HepG2 (cell line): ENCODE measurements at regions not wholly inside any gene's neighbourhood (a gene's known extent, or its start where the extent isn't known, plus 50 kb on each side); places are given as distances from the start of the nearest gene placed in this dataset.

Experiments
- ATAC-seq: fragments of 200-7000 bp; cut with Tn5 transposase; 3 replicates; pipeline ENCODE4 v1.9.1; 2020; ENCODE audit warnings: mild to moderate bottlenecking, moderate library complexity
- BruUV-seq: library from RNA; stranded (reverse); fragments of 400-500 nt; replicated peaks from 2 replicates; lab custom pipeline; 2021; lab: Mats Ljungman, UMichigan
- CTCF ChIA-PET: fragments of 300-600 bp; formaldehyde crosslinking; extraction: SDS; loops from one replicate; lab custom pipeline; 2021; ENCODE audit warnings: low total read pairs, inconsistent platforms, low intra/inter-chr PET ratio; lab: Yijun Ruan, JAX
- POLR2A ChIA-PET: fragments of 350-600 bp; sonication (Branson Sonifier 250); formaldehyde crosslinking; loops from one replicate; lab custom pipeline; 2020; ENCODE audit warnings: antibody characterized with exemption, inconsistent platforms; lab: Yijun Ruan, JAX
- DNase-seq: peaks from one replicate; pipeline ENCODE4 v3.0.0-alpha.2; 2015; ENCODE audit warnings: low spot score
- FAIRE-seq: peaks from 3 replicates; lab custom pipeline; 2011; peaks lifted over from hg19 to GRCh38; lab: Jason Lieb, UNC
- H2AFZ ChIP-seq: one replicate; pipeline ENCODE4 v1.6.1; 2011; ENCODE audit warnings: low read length, inconsistent platforms
- H3K27ac ChIP-seq: fragments of 300-600 bp; 3 replicates; pipeline ENCODE4 v1.8.0; 2011; ENCODE audit warnings: mixed run types, mild to moderate bottlenecking, mixed read lengths, low read length, inconsistent platforms; ENCODE audit not compliant: insufficient read depth; ENCODE audit errors: extremely low read length
- H3K27me3 ChIP-seq, 2 experiments: fragments of 200-600 bp in 1 of 2; 2 replicates in 1 of 2; 3 replicates in 1 of 2; pipeline versions ENCODE4 v1.6.0 to v1.8.0; 2011; ENCODE audit warnings: low read length in 2 of 2, mild to moderate bottlenecking in 2 of 2, moderate library complexity in 2 of 2, inconsistent platforms in 1 of 2; ENCODE audit not compliant: insufficient read depth in 2 of 2, control insufficient read depth in 1 of 2
- H3K36me3 ChIP-seq, 2 experiments: fragments of 200-600 bp in 1 of 2; replicated peaks in 1 of 2; 2 replicates in 1 of 2; 3 replicates in 1 of 2; pipeline versions ENCODE4 v1.5.1 to v1.8.0; 2011; ENCODE audit warnings: low read length in 2 of 2, inconsistent platforms in 1 of 2; ENCODE audit not compliant: insufficient read depth in 2 of 2, control insufficient read depth in 1 of 2
- H3K4me1 ChIP-seq: 2 replicates; pipeline ENCODE4 v1.5.1; 2012; ENCODE audit warnings: low read length, inconsistent platforms; ENCODE audit not compliant: insufficient read depth
- H3K4me2 ChIP-seq: 2 replicates; pipeline ENCODE4 v1.6.0; 2011; ENCODE audit warnings: low read depth, low read length, inconsistent platforms
- H3K4me3 ChIP-seq, 3 experiments: fragments of 200-600 bp in 1 of 3; sonication (generic), shearing (Covaris generic) in 1 of 3; replicated peaks in 1 of 3; 2 replicates each; pipeline ENCODE4 v1.5.1; 2011 to 2016; ENCODE audit warnings: low read length in 3 of 3, inconsistent platforms in 2 of 3, low read depth in 2 of 3, mild to moderate bottlenecking in 2 of 3, control low read depth in 1 of 3, mixed read lengths in 1 of 3; ENCODE audit not compliant: insufficient read depth in 1 of 3
- H3K79me2 ChIP-seq: one replicate; pipeline ENCODE4 v1.6.1; 2011; ENCODE audit warnings: low read length, inconsistent platforms; ENCODE audit not compliant: insufficient read depth
- H3K9ac ChIP-seq: 2 replicates; pipeline ENCODE4 v1.6.0; 2011; ENCODE audit warnings: mild to moderate bottlenecking, low read depth, low read length, inconsistent platforms; ENCODE audit not compliant: insufficient read depth
- H3K9me3 ChIP-seq: 2 replicates; pipeline ENCODE4 v1.5.1; 2012; ENCODE audit warnings: mild to moderate bottlenecking, low read length
- H4K20me1 ChIP-seq: 2 replicates; pipeline ENCODE4 v1.6.0; 2011; ENCODE audit warnings: inconsistent platforms, mild to moderate bottlenecking, low read length, moderate library complexity; ENCODE audit not compliant: insufficient read depth
- CHD2 ChIP-seq: IDR thresholded peaks from 2 replicates; pipeline ENCODE4 v1.6.1; 2011; ENCODE audit warnings: low read depth, low read length, improper control_type of control experiment
- DNMT3B ChIP-seq: conservative IDR thresholded peaks from 2 replicates; pipeline ENCODE4 v1.6.1; 2016; ENCODE audit warnings: missing biosample characterization, control low read depth
- FLYWCH1 ChIP-seq: sonication (generic); formaldehyde crosslinking; IDR thresholded peaks from 2 replicates; pipeline ENCODE4 v1.8.1; 2023; ENCODE audit warnings: mild to moderate bottlenecking, missing genetic modification reagents
- FOXA3 ChIP-seq: IDR thresholded peaks from 2 replicates; pipeline ENCODE4 v1.6.1; 2016; ENCODE audit warnings: missing genetic modification reagents, missing compliant biosample characterization
- GATAD2A ChIP-seq: IDR thresholded peaks from 2 replicates; pipeline ENCODE4 v1.6.1; 2016
- MAFG ChIP-seq: sonication (generic); formaldehyde crosslinking; IDR thresholded peaks from 2 replicates; pipeline ENCODE4 v1.5.1; 2020; ENCODE audit warnings: mild to moderate bottlenecking, missing genetic modification reagents
- MLLT10 ChIP-seq: sonication (generic); formaldehyde crosslinking; IDR thresholded peaks from 2 replicates; pipeline ENCODE4 v1.4.0; 2020; ENCODE audit warnings: missing genetic modification reagents
- SMAD3 ChIP-seq: sonication (generic); formaldehyde crosslinking; IDR thresholded peaks from 2 replicates; pipeline ENCODE4 v1.4.0; 2020; ENCODE audit warnings: missing genetic modification reagents
- ZNF557 ChIP-seq: sonication (generic); formaldehyde crosslinking; IDR thresholded peaks from 2 replicates; pipeline ENCODE4 v1.4.0; 2020; ENCODE audit warnings: missing genetic modification reagents
- WGBS: methylation state at CpG from one replicate; pipeline ENCODE4 v1.1.6; 2017; ENCODE audit warnings: low lambda C conversion rate; 5-methylcytosine and 5-hydroxymethylcytosine counted together
- in situ Hi-C: cut with HindIII; loops from 2 replicates; pipeline ENCODE4 v1.10.0; 2017; ENCODE audit warnings: low pct_unique_long_range_greater_than_20kb; ENCODE audit not compliant: extremely low pct_ligation_motif_present
- intact Hi-C: fragments of 100-400 bp; cut with micrococcal nuclease; formaldehyde crosslinking; loops from one replicate; pipeline ENCODE4 v1.10.0; 2022; ENCODE audit not compliant: unreplicated experiment
- TF ChIP-seq, protein P1 (sequence below): sonication (generic); formaldehyde crosslinking; IDR thresholded peaks from 2 replicates; pipeline ENCODE4 v1.9.0; 2021; ENCODE audit warnings: mild to moderate bottlenecking, missing genetic modification reagents
- TF ChIP-seq, protein P2 (sequence below): IDR thresholded peaks from 2 replicates; pipeline ENCODE4 v1.6.1; 2012; ENCODE audit warnings: inconsistent platforms
- TF ChIP-seq, protein P3 (sequence below): sonication (generic); formaldehyde crosslinking; IDR thresholded peaks from 2 replicates; pipeline ENCODE4 v1.4.0; 2020; ENCODE audit warnings: missing genetic modification reagents
- TF ChIP-seq, protein P4 (sequence below): sonication (generic); formaldehyde crosslinking; IDR thresholded peaks from 2 replicates; pipeline ENCODE4 v1.5.0; 2020; ENCODE audit warnings: missing genetic modification reagents

DNA sequence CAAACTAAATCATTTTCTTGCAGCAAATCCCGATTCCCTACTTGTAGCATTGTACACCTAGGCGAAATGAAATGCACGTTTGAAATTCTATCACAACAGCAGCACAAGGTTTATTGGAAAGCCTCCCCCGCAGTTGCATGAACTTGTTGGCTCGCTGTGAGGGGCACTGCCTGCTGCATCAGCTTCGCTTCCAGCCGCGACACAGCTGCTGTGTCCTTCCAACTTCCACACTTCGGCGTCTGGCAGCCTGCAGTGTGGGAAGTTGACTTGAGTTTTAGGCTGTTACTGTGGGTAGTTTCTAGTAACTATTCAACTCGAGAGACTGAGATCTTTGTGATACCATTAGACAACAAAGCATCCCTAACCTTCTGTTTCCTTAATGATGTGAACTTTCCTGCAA, 315.8 kb upstream of the TPK1 start:
- H3K4me1 ChIP-seq = no peaks in the 10 kb centered on the region
- DNase-seq (no peak), FAIRE-seq (no peak), ATAC-seq (no peak)
- H2AFZ ChIP-seq = no peak overlapping the region
- intact Hi-C loops (no loop called here), in situ Hi-C loops (no loop called here)
- 0% methylated on average over 5 of the region's 11 CpGs for WGBS
- no peak overlapping the region for H3K9ac ChIP-seq
- POLR2A ChIA-PET = no interaction called here
- no peak overlapping the region for H3K4me2 ChIP-seq
- no peak overlapping the region for H3K27ac ChIP-seq
- BruUV-seq = no TSS peak
- peaks cover 59% of the 10 kb centered on the region for H3K9me3 ChIP-seq
- CTCF ChIA-PET = no interaction called here
- H3K4me3 ChIP-seq = no peak overlapping the region
- TF ChIP-seq, protein P1, sequence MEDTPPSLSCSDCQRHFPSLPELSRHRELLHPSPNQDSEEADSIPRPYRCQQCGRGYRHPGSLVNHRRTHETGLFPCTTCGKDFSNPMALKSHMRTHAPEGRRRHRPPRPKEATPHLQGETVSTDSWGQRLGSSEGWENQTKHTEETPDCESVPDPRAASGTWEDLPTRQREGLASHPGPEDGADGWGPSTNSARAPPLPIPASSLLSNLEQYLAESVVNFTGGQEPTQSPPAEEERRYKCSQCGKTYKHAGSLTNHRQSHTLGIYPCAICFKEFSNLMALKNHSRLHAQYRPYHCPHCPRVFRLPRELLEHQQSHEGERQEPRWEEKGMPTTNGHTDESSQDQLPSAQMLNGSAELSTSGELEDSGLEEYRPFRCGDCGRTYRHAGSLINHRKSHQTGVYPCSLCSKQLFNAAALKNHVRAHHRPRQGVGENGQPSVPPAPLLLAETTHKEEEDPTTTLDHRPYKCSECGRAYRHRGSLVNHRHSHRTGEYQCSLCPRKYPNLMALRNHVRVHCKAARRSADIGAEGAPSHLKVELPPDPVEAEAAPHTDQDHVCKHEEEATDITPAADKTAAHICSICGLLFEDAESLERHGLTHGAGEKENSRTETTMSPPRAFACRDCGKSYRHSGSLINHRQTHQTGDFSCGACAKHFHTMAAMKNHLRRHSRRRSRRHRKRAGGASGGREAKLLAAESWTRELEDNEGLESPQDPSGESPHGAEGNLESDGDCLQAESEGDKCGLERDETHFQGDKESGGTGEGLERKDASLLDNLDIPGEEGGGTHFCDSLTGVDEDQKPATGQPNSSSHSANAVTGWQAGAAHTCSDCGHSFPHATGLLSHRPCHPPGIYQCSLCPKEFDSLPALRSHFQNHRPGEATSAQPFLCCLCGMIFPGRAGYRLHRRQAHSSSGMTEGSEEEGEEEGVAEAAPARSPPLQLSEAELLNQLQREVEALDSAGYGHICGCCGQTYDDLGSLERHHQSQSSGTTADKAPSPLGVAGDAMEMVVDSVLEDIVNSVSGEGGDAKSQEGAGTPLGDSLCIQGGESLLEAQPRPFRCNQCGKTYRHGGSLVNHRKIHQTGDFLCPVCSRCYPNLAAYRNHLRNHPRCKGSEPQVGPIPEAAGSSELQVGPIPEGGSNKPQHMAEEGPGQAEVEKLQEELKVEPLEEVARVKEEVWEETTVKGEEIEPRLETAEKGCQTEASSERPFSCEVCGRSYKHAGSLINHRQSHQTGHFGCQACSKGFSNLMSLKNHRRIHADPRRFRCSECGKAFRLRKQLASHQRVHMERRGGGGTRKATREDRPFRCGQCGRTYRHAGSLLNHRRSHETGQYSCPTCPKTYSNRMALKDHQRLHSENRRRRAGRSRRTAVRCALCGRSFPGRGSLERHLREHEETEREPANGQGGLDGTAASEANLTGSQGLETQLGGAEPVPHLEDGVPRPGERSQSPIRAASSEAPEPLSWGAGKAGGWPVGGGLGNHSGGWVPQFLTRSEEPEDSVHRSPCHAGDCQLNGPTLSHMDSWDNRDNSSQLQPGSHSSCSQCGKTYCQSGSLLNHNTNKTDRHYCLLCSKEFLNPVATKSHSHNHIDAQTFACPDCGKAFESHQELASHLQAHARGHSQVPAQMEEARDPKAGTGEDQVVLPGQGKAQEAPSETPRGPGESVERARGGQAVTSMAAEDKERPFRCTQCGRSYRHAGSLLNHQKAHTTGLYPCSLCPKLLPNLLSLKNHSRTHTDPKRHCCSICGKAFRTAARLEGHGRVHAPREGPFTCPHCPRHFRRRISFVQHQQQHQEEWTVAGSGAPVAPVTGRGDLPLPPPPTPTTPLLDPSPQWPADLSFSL (CRISPR knock-in tag) = no peak
- TF ChIP-seq MAFG (CRISPR knock-in tag) (no peak), MLLT10 (CRISPR knock-in tag) (no peak), GATAD2A (CRISPR knock-in tag) (no peak), SMAD3 (CRISPR knock-in tag) (no peak), ZNF557 (CRISPR knock-in tag) (no peak), CHD2 (no peak), DNMT3B (CRISPR knock-in tag) (no peak), FOXA3 (CRISPR knock-in tag) (no peak), FLYWCH1 (CRISPR knock-in tag) (no peak)
- TF ChIP-seq, protein P2, sequence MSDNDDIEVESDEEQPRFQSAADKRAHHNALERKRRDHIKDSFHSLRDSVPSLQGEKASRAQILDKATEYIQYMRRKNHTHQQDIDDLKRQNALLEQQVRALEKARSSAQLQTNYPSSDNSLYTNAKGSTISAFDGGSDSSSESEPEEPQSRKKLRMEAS = no peak
- TF ChIP-seq, protein P3, sequence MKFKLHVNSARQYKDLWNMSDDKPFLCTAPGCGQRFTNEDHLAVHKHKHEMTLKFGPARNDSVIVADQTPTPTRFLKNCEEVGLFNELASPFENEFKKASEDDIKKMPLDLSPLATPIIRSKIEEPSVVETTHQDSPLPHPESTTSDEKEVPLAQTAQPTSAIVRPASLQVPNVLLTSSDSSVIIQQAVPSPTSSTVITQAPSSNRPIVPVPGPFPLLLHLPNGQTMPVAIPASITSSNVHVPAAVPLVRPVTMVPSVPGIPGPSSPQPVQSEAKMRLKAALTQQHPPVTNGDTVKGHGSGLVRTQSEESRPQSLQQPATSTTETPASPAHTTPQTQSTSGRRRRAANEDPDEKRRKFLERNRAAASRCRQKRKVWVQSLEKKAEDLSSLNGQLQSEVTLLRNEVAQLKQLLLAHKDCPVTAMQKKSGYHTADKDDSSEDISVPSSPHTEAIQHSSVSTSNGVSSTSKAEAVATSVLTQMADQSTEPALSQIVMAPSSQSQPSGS (CRISPR knock-in tag) = no peak
- TF ChIP-seq, protein P4, sequence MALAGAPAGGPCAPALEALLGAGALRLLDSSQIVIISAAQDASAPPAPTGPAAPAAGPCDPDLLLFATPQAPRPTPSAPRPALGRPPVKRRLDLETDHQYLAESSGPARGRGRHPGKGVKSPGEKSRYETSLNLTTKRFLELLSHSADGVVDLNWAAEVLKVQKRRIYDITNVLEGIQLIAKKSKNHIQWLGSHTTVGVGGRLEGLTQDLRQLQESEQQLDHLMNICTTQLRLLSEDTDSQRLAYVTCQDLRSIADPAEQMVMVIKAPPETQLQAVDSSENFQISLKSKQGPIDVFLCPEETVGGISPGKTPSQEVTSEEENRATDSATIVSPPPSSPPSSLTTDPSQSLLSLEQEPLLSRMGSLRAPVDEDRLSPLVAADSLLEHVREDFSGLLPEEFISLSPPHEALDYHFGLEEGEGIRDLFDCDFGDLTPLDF (CRISPR knock-in tag) = no peak
- H3K36me3 ChIP-seq = no peaks in the 10 kb centered on the region
- H3K27me3 ChIP-seq = no peaks in the 10 kb centered on the region
- no peaks in the 10 kb centered on the region for H4K20me1 ChIP-seq
- H3K79me2 ChIP-seq = no peaks in the 10 kb centered on the region
